Right lobe of liver (tissue), 4 donors: ENCODE measurements at regions not wholly inside any gene's neighbourhood (a gene's known extent, or its start where the extent isn't known, plus 50 kb on each side); places are given as distances from the start of the nearest gene placed in this dataset.
"Not testable (repeated sequence)": the region's sequence is repeated elsewhere in the genome, so short reads cannot be mapped to it uniquely, and the experiment has no call there.

Experiments used
- CTCF ChIP-seq, 4 donors: fragments of 200-600 bp in 3 of 4; fragments of 450-650 bp in 1 of 4; IDR thresholded peaks; one replicate each; pipeline versions ENCODE4 v1.5.1 to v1.8.0; 2016 to 2022; ENCODE audit warnings: antibody characterized with exemption in 4 of 4, mild to moderate bottlenecking in 2 of 4
- POLR2A ChIP-seq: fragments of 450-650 bp; IDR thresholded peaks from one replicate; pipeline ENCODE4 v1.6.1; 2017; ENCODE audit warnings: antibody characterized with exemption, mild to moderate bottlenecking
- donor health status: DM: no; HTN: no; CAD: no.
- donor health status: DM: no; HTN: no; CAD: no.
- donor health status: DM: no; HTN: yes; CAD: no.

GRCh38 chr4:56134834-56135233 lies 186.1 kb downstream of the CEP135 start:
- TF ChIP-seq CTCF (IDR thresholded peaks at IDR 0.05); POLR2A: not testable (repeated sequence)
